ENCODE measurements at regions not wholly inside any gene's neighbourhood (a gene's known extent, or its start where the extent isn't known, plus 50 kb on each side); places are given as distances from the start of the nearest gene placed in this dataset.

DNA sequence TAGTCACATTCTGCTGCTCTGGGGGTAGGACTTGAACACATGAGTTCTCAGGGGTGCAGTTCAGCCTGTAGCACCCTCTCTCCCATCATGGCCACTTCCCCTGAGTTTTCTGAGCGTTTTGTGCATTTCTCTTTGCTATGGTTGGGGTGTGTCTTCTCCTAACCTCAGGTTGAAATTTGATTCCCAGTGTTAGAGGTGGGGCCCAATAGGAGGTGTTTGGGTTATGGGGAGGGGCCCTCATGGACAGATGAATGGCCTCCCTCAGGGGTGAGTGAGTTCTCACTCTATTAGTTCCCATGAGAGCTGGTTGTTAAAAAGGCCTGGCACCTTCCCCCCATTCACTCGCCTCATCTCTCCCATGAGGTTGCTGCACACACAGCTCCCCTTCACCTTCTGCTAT, 101.1 kb downstream of the FOXL1 start:
- TF ChIP-seq POLR2A (IDR thresholded peaks at IDR 0.05; ENCODE audit: low read length), result no peak
- TF ChIP-seq GATA1 (IDR thresholded peaks at IDR 0.05; ENCODE audit: low read depth, low read length), result no peak

Measured in erythroblast (primary cell).